Muscle layer of duodenum (tissue), 2 donors: ENCODE measurements at regions not wholly inside any gene's neighbourhood (a gene's known extent, or its start where the extent isn't known, plus 50 kb on each side); places are given as distances from the start of the nearest gene placed in this dataset.

ENCODE experiments used
- H3K27ac ChIP-seq: one replicate; pipeline ENCODE4 v1.7.0; 2013; ENCODE audit warnings: mild to moderate bottlenecking, low read length
- H3K27me3 ChIP-seq: one replicate; pipeline ENCODE4 v1.7.0; 2013; ENCODE audit warnings: low read depth, mild to moderate bottlenecking, control low read depth, low read length
- H3K36me3 ChIP-seq, 2 donors: one replicate each; pipeline ENCODE4 v1.7.0; 2013; ENCODE audit warnings: low read length in 2 of 2, control low read depth in 1 of 2, mild to moderate bottlenecking in 1 of 2; ENCODE audit not compliant: insufficient read depth in 2 of 2, control insufficient read depth in 1 of 2
- H3K4me1 ChIP-seq, 2 donors: one replicate each; pipeline ENCODE4 v1.7.0; 2013; ENCODE audit warnings: low read length in 2 of 2, mild to moderate bottlenecking in 2 of 2, control low read depth in 1 of 2, moderate library complexity in 1 of 2; ENCODE audit not compliant: insufficient read depth in 2 of 2, control insufficient read depth in 1 of 2
- H3K4me3 ChIP-seq, 2 donors: one replicate each; pipeline ENCODE4 v1.7.0; 2013; ENCODE audit warnings: low read length in 2 of 2, low read depth in 1 of 2, mild to moderate bottlenecking in 1 of 2
- H3K9me3 ChIP-seq, 2 donors: one replicate each; pipeline ENCODE4 v1.7.0; 2013; ENCODE audit warnings: low read length in 2 of 2, control low read depth in 1 of 2, mild to moderate bottlenecking in 1 of 2; ENCODE audit not compliant: control insufficient read depth in 1 of 2
- donor health status: healthy.

DNA sequence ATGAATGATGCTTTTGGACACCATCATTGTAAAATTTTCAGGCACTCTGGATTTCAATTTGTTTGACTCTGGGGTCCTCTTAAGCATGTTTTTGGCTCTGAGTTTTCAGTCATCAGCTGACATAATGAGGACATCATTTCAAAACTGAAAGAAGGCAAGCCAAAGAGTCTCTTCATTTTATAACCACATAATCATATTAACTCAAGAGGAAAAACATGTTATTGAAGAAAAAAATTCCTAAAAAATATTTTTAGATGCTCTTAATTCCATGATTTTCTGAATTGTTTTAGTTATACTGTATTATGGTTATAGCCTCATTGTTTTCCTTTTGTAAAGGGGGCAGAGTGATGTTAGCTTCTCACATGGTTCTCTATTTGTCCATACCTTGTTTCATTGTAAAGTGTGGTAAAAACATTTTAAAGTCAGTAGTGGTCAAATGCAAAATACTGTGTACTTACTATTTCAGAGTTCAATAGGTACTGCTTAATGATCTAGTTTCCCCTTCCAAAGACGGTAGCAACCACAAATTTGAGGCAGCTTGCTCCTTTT, 472.1 kb downstream of the DMRT2 start:
- no peak overlapping the region for H3K4me3 ChIP-seq
- no peaks in the 10 kb centered on the region for H3K4me1 ChIP-seq
- no peaks in the 10 kb centered on the region for H3K36me3 ChIP-seq
- no peaks in the 10 kb centered on the region for H3K27me3 ChIP-seq
- H3K9me3 ChIP-seq = no peaks in the 10 kb centered on the region
- H3K27ac ChIP-seq = no peak overlapping the region

DNA sequence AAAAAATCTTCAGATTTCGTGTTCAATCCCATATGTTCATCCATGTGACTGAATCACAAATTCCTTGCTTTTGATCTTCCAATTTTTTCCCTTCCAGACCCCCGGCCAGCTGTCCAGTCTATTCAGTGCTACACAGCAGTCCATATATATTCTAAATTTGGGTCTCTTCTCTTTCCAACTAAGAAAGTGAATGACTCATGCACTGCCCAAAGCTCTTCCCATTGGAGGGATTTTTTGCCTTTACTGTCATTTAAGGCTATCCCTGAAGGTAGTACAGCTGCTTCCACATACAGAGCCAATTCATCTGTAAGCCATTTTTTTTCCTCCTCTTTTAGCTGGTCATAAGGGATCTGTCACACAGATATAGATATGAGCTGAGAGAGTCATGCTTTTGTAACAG, 478.3 kb downstream of the DMRT2 start:
- no peaks in the 10 kb centered on the region for H3K27me3 ChIP-seq
- H3K27ac ChIP-seq = no peak overlapping the region
- no peak overlapping the region for H3K4me3 ChIP-seq
- no peaks in the 10 kb centered on the region for H3K9me3 ChIP-seq
- no peaks in the 10 kb centered on the region for H3K4me1 ChIP-seq
- H3K36me3 ChIP-seq = no peaks in the 10 kb centered on the region

DNA sequence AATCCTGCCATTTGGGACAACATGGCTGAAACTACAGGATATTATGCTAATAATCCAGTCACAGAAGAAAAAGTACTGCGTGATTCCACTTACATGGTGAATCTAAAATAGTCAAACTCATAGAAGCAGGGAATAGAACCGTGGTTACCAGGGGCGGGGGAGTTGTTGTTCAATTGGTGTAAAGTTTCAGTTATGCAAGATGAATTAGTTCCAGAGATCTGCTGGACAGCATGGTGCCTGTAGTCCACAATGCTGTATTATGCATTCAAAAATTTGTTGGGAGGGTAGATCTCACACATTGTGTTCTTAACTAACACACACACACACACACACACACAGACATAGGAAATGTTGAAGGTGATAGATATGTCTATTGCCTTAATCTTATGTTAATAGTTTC, 480.5 kb downstream of the DMRT2 start:
- no peaks in the 10 kb centered on the region for H3K4me1 ChIP-seq
- no peaks in the 10 kb centered on the region for H3K27me3 ChIP-seq
- no peaks in the 10 kb centered on the region for H3K9me3 ChIP-seq

DNA sequence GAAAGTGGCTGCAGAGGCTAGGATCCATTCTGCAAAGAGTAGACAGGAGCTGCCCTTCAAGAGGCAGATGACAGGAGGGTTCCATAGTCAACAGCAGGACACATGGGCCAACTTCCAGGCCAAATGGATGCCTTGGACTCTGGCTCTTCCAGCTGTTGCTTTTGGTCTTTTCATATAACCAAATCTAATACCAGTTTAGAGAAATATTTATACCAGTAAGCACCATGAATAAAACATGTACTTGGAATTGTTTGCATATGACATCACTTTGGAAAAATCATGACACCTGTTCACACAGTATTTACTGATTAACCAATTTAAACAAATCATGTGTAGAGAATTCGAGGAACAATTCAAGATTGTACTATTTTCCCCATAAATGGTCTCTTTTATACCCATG, 481.3 kb downstream of the DMRT2 start:
- no peak overlapping the region for H3K4me3 ChIP-seq
- no peaks in the 10 kb centered on the region for H3K9me3 ChIP-seq
- no peaks in the 10 kb centered on the region for H3K4me1 ChIP-seq
- H3K36me3 ChIP-seq = no peaks in the 10 kb centered on the region
- no peak overlapping the region for H3K27ac ChIP-seq
- H3K27me3 ChIP-seq = no peaks in the 10 kb centered on the region

More for the DNA sequence above, 480.5 kb downstream of the DMRT2 start:
- H3K27ac ChIP-seq = no peak overlapping the region
- no peak overlapping the region for H3K4me3 ChIP-seq
- no peaks in the 10 kb centered on the region for H3K36me3 ChIP-seq

DNA sequence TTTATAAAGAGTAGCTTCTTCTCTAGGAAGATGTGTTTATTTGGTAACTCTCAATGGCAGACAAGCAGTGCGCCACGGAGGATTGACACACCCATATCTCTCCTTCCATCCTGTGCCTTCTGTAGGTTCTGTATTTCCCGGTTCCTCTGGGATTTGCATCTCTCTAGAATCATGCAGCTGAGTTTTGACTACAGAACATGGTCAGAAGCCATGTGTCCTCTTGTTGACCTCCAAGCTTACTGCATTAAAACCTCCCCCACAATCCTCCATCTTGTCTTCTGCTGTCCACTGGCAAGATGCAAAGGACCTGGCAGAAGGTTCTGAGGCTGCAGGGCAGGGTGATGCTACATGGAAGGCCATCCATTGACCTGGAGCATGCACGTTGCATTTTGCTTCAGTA, 482.0 kb downstream of the DMRT2 start:
- H3K27me3 ChIP-seq = no peaks in the 10 kb centered on the region
- H3K27ac ChIP-seq = no peak overlapping the region
- no peaks in the 10 kb centered on the region for H3K36me3 ChIP-seq
- no peaks in the 10 kb centered on the region for H3K4me1 ChIP-seq
- H3K4me3 ChIP-seq = no peak overlapping the region
- no peaks in the 10 kb centered on the region for H3K9me3 ChIP-seq

DNA sequence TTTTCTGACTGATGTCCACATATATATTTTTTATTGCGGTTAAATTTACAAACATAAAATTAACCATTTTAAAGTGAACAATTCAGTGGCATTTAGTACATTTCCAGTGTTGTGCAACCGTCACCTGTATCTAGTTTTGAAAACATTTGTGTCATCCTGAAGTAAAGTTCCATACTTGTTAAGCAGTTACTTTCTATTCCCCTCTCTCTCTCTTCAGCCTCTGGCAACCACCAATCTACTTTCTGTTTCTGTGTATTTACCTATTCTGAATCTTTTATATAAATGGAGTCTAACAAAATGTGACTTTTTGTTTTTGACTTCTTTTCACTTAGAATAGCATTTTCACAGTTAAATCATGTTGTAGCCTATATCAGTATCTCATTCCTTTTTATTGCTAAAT, 480.1 kb upstream of the SMARCA2 start:
- Histone ChIP-seq H3K4me3 (no peak overlapping the region), H3K27ac (no peak overlapping the region), H3K4me1 (no peaks in the 10 kb centered on the region), H3K9me3 (no peaks in the 10 kb centered on the region), H3K27me3 (no peaks in the 10 kb centered on the region), H3K36me3 (no peaks in the 10 kb centered on the region)

DNA sequence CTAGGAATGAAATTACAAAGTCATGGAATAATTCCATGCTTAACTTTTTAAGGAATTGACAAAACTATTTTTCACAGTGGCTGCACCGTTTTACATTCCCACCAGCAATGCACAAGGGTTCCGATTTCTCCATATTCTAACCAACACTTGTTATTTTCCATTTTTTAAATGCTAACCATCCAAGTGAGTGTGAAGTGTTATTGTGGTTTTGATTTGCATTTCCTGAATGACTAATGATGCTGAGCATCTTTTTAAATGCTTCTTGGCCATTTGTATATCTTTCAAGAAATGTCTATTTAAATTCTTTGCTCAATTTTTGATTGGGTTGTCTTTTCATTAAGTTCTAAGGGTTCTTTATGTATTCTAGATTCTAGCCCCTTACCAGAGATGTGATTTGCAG, 479.5 kb upstream of the SMARCA2 start:
- Histone ChIP-seq H3K36me3 (no peaks in the 10 kb centered on the region), H3K27ac (no peak overlapping the region), H3K4me1 (no peaks in the 10 kb centered on the region), H3K27me3 (no peaks in the 10 kb centered on the region), H3K9me3 (no peaks in the 10 kb centered on the region), H3K4me3 (no peak overlapping the region)

DNA sequence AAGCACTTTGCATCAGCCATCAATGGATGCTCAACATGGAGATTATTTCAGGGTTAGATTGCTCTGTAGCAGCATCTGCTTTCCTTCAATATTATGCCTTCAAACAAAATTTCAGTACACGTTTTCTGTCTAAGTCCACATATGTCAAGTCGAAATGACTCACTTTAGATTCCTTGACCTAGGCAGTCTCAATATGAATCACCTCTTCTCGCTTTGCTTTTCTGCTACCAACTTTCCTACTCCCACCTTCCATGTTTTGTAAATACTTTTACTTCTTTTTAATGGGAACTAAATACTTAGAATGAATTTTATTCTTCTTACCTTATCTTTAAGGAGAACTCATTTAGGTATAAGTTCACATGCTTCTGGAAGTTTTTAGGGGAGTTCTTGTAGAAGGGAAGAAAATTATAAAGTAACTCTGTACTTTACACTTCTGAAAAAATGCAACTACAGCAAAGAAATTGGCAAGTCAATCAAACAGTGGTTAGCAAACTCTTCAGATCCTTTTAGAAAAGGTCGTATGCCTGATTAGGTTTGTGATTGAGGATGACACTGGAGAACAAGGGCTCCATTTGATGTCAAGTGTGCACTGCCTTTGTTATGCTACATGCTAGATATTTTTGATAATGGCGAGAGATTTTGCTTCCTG, 478.5 kb upstream of the SMARCA2 start:
- no peaks in the 10 kb centered on the region for H3K4me1 ChIP-seq
- no peak overlapping the region for H3K4me3 ChIP-seq
- no peak overlapping the region for H3K27ac ChIP-seq
- H3K9me3 ChIP-seq = no peaks in the 10 kb centered on the region
- H3K27me3 ChIP-seq = no peaks in the 10 kb centered on the region
- H3K36me3 ChIP-seq = no peaks in the 10 kb centered on the region

DNA sequence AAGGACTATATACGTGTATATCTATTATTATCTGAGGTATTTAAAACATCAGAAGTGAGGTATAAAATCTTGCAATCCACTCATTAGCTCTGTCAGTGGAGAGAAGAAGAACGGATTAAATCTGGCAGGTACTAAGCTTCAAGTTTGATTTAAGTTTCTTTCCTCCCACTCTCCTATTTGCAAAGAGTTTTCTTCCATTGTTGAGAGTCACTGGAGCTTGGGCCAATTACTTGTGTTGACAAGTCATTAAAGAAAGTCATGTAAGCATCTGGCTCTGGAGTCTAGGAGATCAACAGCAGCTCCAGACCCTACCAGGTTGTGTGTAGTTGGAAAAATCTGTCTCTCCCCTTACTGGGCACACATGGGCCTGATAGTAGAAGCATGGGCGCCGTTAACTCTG, 476.8 kb upstream of the SMARCA2 start:
- no peaks in the 10 kb centered on the region for H3K27me3 ChIP-seq
- H3K9me3 ChIP-seq = no peaks in the 10 kb centered on the region

DNA sequence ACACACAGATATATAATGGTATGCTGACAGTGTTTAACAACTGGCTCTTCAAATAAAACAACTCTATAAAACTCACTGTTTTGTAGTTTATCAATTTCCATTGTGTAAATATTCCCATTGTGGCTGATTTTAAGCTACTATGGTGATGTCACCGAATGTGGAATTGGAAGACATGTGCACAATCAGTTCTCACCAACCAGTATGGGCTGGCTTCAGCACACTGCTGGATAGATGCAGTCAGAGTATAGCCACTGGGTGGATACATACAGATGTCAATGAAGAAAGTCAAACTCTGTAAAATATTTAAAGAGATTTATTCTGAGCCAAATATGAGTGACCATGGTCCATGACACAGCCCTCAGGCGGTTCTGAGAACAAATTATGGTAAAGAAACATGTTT, 475.9 kb upstream of the SMARCA2 start:
- Histone ChIP-seq H3K4me1 (no peaks in the 10 kb centered on the region), H3K36me3 (no peaks in the 10 kb centered on the region), H3K27ac (no peak overlapping the region), H3K4me3 (no peak overlapping the region), H3K9me3 (no peaks in the 10 kb centered on the region), H3K27me3 (no peaks in the 10 kb centered on the region)

More for the DNA sequence above, 476.8 kb upstream of the SMARCA2 start:
- Histone ChIP-seq H3K4me3 (no peak overlapping the region), H3K27ac (no peak overlapping the region), H3K36me3 (no peaks in the 10 kb centered on the region), H3K4me1 (no peaks in the 10 kb centered on the region)

DNA sequence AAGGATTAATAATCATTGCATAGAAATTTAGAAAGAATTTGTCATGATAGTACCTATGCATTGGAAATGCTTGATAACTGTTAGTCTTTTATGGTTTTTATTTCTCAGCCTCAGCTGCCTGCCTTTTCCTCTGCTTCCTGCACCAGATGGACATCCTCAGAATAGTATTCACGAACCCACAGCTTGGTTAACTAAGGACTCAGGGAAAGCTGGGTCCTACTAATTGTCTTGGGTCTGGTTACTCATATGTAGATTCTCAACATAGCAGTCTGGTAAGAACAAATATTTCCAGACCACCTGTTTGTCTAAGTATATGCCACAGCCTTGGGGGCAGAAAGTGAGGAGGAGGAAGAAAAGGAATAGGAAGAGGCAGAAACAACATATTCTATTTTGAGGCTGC, 464.5 kb upstream of the SMARCA2 start:
- Histone ChIP-seq H3K36me3 (no peaks in the 10 kb centered on the region), H3K4me1 (no peaks in the 10 kb centered on the region), H3K27me3 (no peaks in the 10 kb centered on the region), H3K27ac (no peak overlapping the region), H3K4me3 (no peak overlapping the region), H3K9me3 (no peaks in the 10 kb centered on the region)
